MM.1S (cell line): ENCODE measurements at regions not wholly inside any gene's neighbourhood (a gene's known extent, or its start where the extent isn't known, plus 50 kb on each side); places are given as distances from the start of the nearest gene placed in this dataset.

Experiments
- DNase-seq: peaks from one replicate; pipeline ENCODE4 v3.0.0-alpha.2; 2015
- H2AFZ ChIP-seq: fragments of 300-600 bp; sonication (generic); 2 replicates; pipeline ENCODE4 v1.6.0; 2016; ENCODE audit warnings: antibody characterized with exemption, low read length
- H3F3A ChIP-seq: fragments of 300-600 bp; sonication (generic); 2 replicates; pipeline ENCODE4 v1.6.1; 2016; ENCODE audit warnings: mild to moderate bottlenecking, antibody characterized with exemption, low read length, moderate library complexity, mixed read lengths; ENCODE audit not compliant: insufficient read depth
- H3K27ac ChIP-seq: fragments of 300-600 bp; sonication (generic); 2 replicates; pipeline ENCODE4 v1.5.1; 2016; ENCODE audit warnings: mild to moderate bottlenecking, low read length
- H3K27me3 ChIP-seq: fragments of 300-600 bp; sonication (generic); replicated peaks from 2 replicates; pipeline ENCODE4 v1.6.0; 2016; ENCODE audit warnings: low read length; ENCODE audit not compliant: insufficient read depth
- H3K36me3 ChIP-seq: fragments of 300-600 bp; sonication (generic); replicated peaks from 2 replicates; pipeline ENCODE4 v1.6.1; 2016; ENCODE audit warnings: mild to moderate bottlenecking, low read length, mixed read lengths; ENCODE audit not compliant: insufficient read depth
- H3K4me1 ChIP-seq: fragments of 300-600 bp; sonication (generic); 2 replicates; pipeline ENCODE4 v1.6.1; 2016; ENCODE audit warnings: low read length, mixed read lengths
- H3K4me2 ChIP-seq: fragments of 300-600 bp; sonication (generic); 2 replicates; pipeline ENCODE4 v1.6.0; 2016; ENCODE audit warnings: low read depth, low read length
- H3K4me3 ChIP-seq: fragments of 300-600 bp; sonication (generic); 2 replicates; pipeline ENCODE4 v1.5.1; 2016; ENCODE audit warnings: low read length, mixed read lengths
- H3K79me2 ChIP-seq: fragments of 300-600 bp; sonication (generic); 2 replicates; pipeline ENCODE4 v1.6.1; 2016; ENCODE audit warnings: mixed run types, low read length, mixed read lengths
- H3K9ac ChIP-seq: fragments of 300-600 bp; sonication (generic); 2 replicates; pipeline ENCODE4 v1.6.1; 2016; ENCODE audit warnings: low read length, mixed read lengths
- H3K9me2 ChIP-seq: fragments of 300-600 bp; sonication (generic); replicated peaks from 2 replicates; pipeline ENCODE4 v1.6.1; 2016; ENCODE audit warnings: mild to moderate bottlenecking, low read length, mixed read lengths; ENCODE audit not compliant: insufficient read depth
- H3K9me3 ChIP-seq: fragments of 300-600 bp; sonication (generic); replicated peaks from 2 replicates; pipeline ENCODE4 v1.6.1; 2016; ENCODE audit warnings: mild to moderate bottlenecking, low read length, mixed read lengths; ENCODE audit not compliant: insufficient read depth
- H4K20me1 ChIP-seq: fragments of 300-600 bp; sonication (generic); 2 replicates; pipeline ENCODE4 v1.6.1; 2016; ENCODE audit warnings: mild to moderate bottlenecking, low read length, moderate library complexity, mixed read lengths; ENCODE audit not compliant: insufficient read depth
- CTCF ChIP-seq: fragments of 300-600 bp; sonication (generic); IDR thresholded peaks from 2 replicates; pipeline ENCODE4 v1.5.1; 2016; ENCODE audit warnings: antibody characterized with exemption, low read length, mixed read lengths
- EZH2 ChIP-seq: fragments of 300-600 bp; sonication (generic); optimal IDR thresholded peaks from 2 replicates; pipeline ENCODE3; 2017; ENCODE audit warnings: low read depth, mild to moderate bottlenecking, antibody characterized with exemption, low read length, mixed read lengths
- EZH2phosphoT487 ChIP-seq: fragments of 300-600 bp; sonication (generic); IDR thresholded peaks from 2 replicates; pipeline ENCODE4 v1.6.1; 2018; ENCODE audit warnings: antibody characterized with exemption, low read length

DNA sequence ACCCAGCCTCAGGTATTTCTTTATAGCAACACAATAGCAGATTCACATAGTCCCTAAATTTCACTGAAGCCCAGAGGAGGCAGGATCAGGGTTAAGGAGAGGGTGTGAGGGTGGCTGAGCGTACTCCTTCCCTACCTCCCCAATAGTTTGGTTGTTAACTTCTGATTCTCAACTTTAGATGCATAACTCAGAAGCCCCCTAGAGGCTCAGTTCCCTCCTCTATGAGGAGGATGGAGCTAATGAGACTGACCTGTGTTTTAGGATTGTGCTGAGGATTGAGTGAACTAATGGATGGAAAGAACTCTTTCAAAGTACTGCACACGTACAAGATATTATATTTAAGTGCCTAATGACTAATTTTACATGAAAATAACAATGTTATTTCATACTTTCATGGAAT lies 249.3 kb upstream of the SOX14 start:
- Histone ChIP-seq H3K36me3 (no peaks in the 10 kb centered on the region), H3K27me3 (no peaks in the 10 kb centered on the region), H3K9ac (no peak overlapping the region), H3K79me2 (no peaks in the 10 kb centered on the region), H3F3A (no peaks in the 10 kb centered on the region), H3K27ac (no peak overlapping the region), H4K20me1 (no peaks in the 10 kb centered on the region), H3K4me1 (no peaks in the 10 kb centered on the region), H3K9me2 (no peaks in the 10 kb centered on the region), H3K9me3 (no peaks in the 10 kb centered on the region), H3K4me2 (no peak overlapping the region), H3K4me3 (no peak overlapping the region), H2AFZ (no peak overlapping the region)
- TF ChIP-seq CTCF (no peak), EZH2phosphoT487 (no peak), EZH2 (no peak)
- no peak for DNase-seq

GRCh38 chr3:137519602-137520001 lies 244.5 kb upstream of the SOX14 start:
- TF ChIP-seq EZH2 (no peak), CTCF (no peak), EZH2phosphoT487 (no peak)
- Histone ChIP-seq H3F3A (no peaks in the 10 kb centered on the region), H3K79me2 (no peaks in the 10 kb centered on the region), H3K27ac (no peak overlapping the region), H3K4me3 (no peak overlapping the region), H2AFZ (no peak overlapping the region), H3K9me2 (no peaks in the 10 kb centered on the region), H3K36me3 (no peaks in the 10 kb centered on the region), H3K9ac (no peak overlapping the region), H3K4me1 (no peaks in the 10 kb centered on the region), H4K20me1 (no peaks in the 10 kb centered on the region), H3K9me3 (no peaks in the 10 kb centered on the region), H3K27me3 (no peaks in the 10 kb centered on the region), H3K4me2 (no peak overlapping the region)
- no peak for DNase-seq

- no peak for DNase-seq
- no peaks in the 10 kb centered on the region for H3K36me3 ChIP-seq
- H3K79me2 ChIP-seq, result no peaks in the 10 kb centered on the region
- no peak overlapping the region for H2AFZ ChIP-seq
- no peak overlapping the region for H3K4me2 ChIP-seq
- H3K9me3 ChIP-seq, result no peaks in the 10 kb centered on the region
- no peaks in the 10 kb centered on the region for H3K9me2 ChIP-seq
- H3K4me1 ChIP-seq, result no peaks in the 10 kb centered on the region
- H3K27ac ChIP-seq, result no peak overlapping the region
- H3K9ac ChIP-seq, result no peak overlapping the region
- no peaks in the 10 kb centered on the region for H3F3A ChIP-seq
- no peak overlapping the region for H3K4me3 ChIP-seq
- TF ChIP-seq EZH2phosphoT487 (no peak), EZH2 (no peak), CTCF (no peak)
- no peaks in the 10 kb centered on the region for H3K27me3 ChIP-seq
- H4K20me1 ChIP-seq, result no peaks in the 10 kb centered on the region
Measured at GRCh38 chr3:137524751-137525150, 239.4 kb upstream of the SOX14 start.

- no peaks in the 10 kb centered on the region for H3K9me2 ChIP-seq
- no peaks in the 10 kb centered on the region for H3K27me3 ChIP-seq
- H3K4me2 ChIP-seq, result no peak overlapping the region
- no peaks in the 10 kb centered on the region for H4K20me1 ChIP-seq
- no peak overlapping the region for H3K9ac ChIP-seq
- no peaks in the 10 kb centered on the region for H3K79me2 ChIP-seq
- H2AFZ ChIP-seq, result no peak overlapping the region
- H3K36me3 ChIP-seq, result no peaks in the 10 kb centered on the region
- H3K4me3 ChIP-seq, result no peak overlapping the region
- H3K27ac ChIP-seq, result no peak overlapping the region
- H3F3A ChIP-seq, result no peaks in the 10 kb centered on the region
- H3K9me3 ChIP-seq, result no peaks in the 10 kb centered on the region
- DNase-seq, result no peak
- TF ChIP-seq CTCF, result no peak
- TF ChIP-seq EZH2phosphoT487, result no peak
- TF ChIP-seq EZH2, result no peak
- no peaks in the 10 kb centered on the region for H3K4me1 ChIP-seq
Measured at GRCh38 chr3:137525471-137525870, 238.6 kb upstream of the SOX14 start.
